ENCODE measurements at regions not wholly inside any gene's neighbourhood (a gene's known extent, or its start where the extent isn't known, plus 50 kb on each side); places are given as distances from the start of the nearest gene placed in this dataset.

GRCh38 chr5:116795189-116795588, 220.6 kb upstream of the SEMA6A start:
- no peaks in the 10 kb centered on the region for H3K27me3 ChIP-seq (ENCODE audit: control insufficient read depth, insufficient read depth, low read length)
- FAIRE-seq (no peak), DNase-seq (ENCODE audit: low read depth) (peak; percentile 12)
- TF ChIP-seq CTCF (IDR thresholded peaks at IDR 0.05; ENCODE audit: insufficient read depth, low read length, severe bottlenecking), result no peak
- no peaks in the 10 kb centered on the region for H3K36me3 ChIP-seq (ENCODE audit: control insufficient read depth, insufficient read depth, low read length)
- no peak overlapping the region for H3K4me3 ChIP-seq (ENCODE audit: low read depth, low read length)

- DNase-seq (ENCODE audit: low read depth) (no peak), FAIRE-seq (no peak)
- H3K36me3 ChIP-seq (ENCODE audit: control insufficient read depth, insufficient read depth, low read length), result no peaks in the 10 kb centered on the region
- H3K4me3 ChIP-seq (ENCODE audit: low read depth, low read length), result no peak overlapping the region
- no peaks in the 10 kb centered on the region for H3K27me3 ChIP-seq (ENCODE audit: control insufficient read depth, insufficient read depth, low read length)
- no peak for TF ChIP-seq CTCF (IDR thresholded peaks at IDR 0.05; ENCODE audit: insufficient read depth, low read length, severe bottlenecking)
Measured at GRCh38 chr5:116789522-116789921, 214.9 kb upstream of the SEMA6A start.

GRCh38 chr5:116788851-116789403, 214.3 kb upstream of the SEMA6A start:
- no peak overlapping the region for H3K4me3 ChIP-seq (ENCODE audit: low read depth, low read length)
- no peak for FAIRE-seq
- no peak for DNase-seq (ENCODE audit: low read depth)
- H3K36me3 ChIP-seq (ENCODE audit: control insufficient read depth, insufficient read depth, low read length), result no peaks in the 10 kb centered on the region
- no peaks in the 10 kb centered on the region for H3K27me3 ChIP-seq (ENCODE audit: control insufficient read depth, insufficient read depth, low read length)
- TF ChIP-seq CTCF (IDR thresholded peaks at IDR 0.05; ENCODE audit: insufficient read depth, low read length, severe bottlenecking), result no peak

GRCh38 chr5:116787570-116787969, 212.9 kb upstream of the SEMA6A start:
- Histone ChIP-seq H3K27me3 (ENCODE audit: control insufficient read depth, insufficient read depth, low read length) (no peaks in the 10 kb centered on the region), H3K36me3 (ENCODE audit: control insufficient read depth, insufficient read depth, low read length) (no peaks in the 10 kb centered on the region), H3K4me3 (ENCODE audit: low read depth, low read length) (no peak overlapping the region)
- DNase-seq (ENCODE audit: low read depth) (no peak), FAIRE-seq (no peak)
- no peak for TF ChIP-seq CTCF (IDR thresholded peaks at IDR 0.05; ENCODE audit: insufficient read depth, low read length, severe bottlenecking)

GRCh38 chr5:116785106-116785505, 210.5 kb upstream of the SEMA6A start:
- Histone ChIP-seq H3K36me3 (ENCODE audit: control insufficient read depth, insufficient read depth, low read length) (no peaks in the 10 kb centered on the region), H3K27me3 (ENCODE audit: control insufficient read depth, insufficient read depth, low read length) (no peaks in the 10 kb centered on the region), H3K4me3 (ENCODE audit: low read depth, low read length) (no peak overlapping the region)
- FAIRE-seq, result no peak
- no peak for TF ChIP-seq CTCF (IDR thresholded peaks at IDR 0.05; ENCODE audit: insufficient read depth, low read length, severe bottlenecking)
- DNase-seq (ENCODE audit: low read depth), result no peak

GRCh38 chr5:116779846-116780245, 205.2 kb upstream of the SEMA6A start:
- H3K27me3 ChIP-seq (ENCODE audit: control insufficient read depth, insufficient read depth, low read length), result no peaks in the 10 kb centered on the region
- H3K4me3 ChIP-seq (ENCODE audit: low read depth, low read length), result no peak overlapping the region
- no peak for TF ChIP-seq CTCF (IDR thresholded peaks at IDR 0.05; ENCODE audit: insufficient read depth, low read length, severe bottlenecking)
- FAIRE-seq (no peak), DNase-seq (ENCODE audit: low read depth) (no peak)
- H3K36me3 ChIP-seq (ENCODE audit: control insufficient read depth, insufficient read depth, low read length), result no peaks in the 10 kb centered on the region

Measured in bronchial epithelial cell (primary cell).